GM12878 (cell line): ENCODE measurements at regions not wholly inside any gene's neighbourhood (a gene's known extent, or its start where the extent isn't known, plus 50 kb on each side); places are given as distances from the start of the nearest gene placed in this dataset.

Source experiments
- ATAC-seq: fragments of 200-7000 bp; cut with Tn5 transposase; 3 replicates; pipeline ENCODE4 v1.9.1; 2020; ENCODE audit warnings: mild to moderate bottlenecking, moderate library complexity
- BruUV-seq: library from RNA; stranded (reverse); fragments of 400-500 nt; replicated peaks from 2 replicates; lab custom pipeline; 2021; lab: Mats Ljungman, UMichigan
- CTCF ChIA-PET: fragments of 300-600 bp; sonication (Branson Sonifier 250); formaldehyde crosslinking; extraction: SDS; loops from one replicate; lab custom pipeline; 2021; ENCODE audit warnings: inconsistent platforms; lab: Yijun Ruan, JAX
- POLR2A ChIA-PET: fragments of 350-600 bp; formaldehyde crosslinking; extraction: SDS; loops from one replicate; lab custom pipeline; 2021; ENCODE audit warnings: inconsistent platforms; lab: Charles Lee
- RAD21 ChIA-PET: fragments of 300-600 bp; sonication (Branson Sonifier 250); formaldehyde crosslinking; loops from one replicate; lab custom pipeline; 2023; ENCODE audit warnings: antibody characterized with exemption; ENCODE audit not compliant: unreplicated experiment; lab: Charles Lee
- SMC1A ChIA-PET: fragments of 300-600 bp; sonication (Branson Sonifier 250); formaldehyde crosslinking; loops from one replicate; lab custom pipeline; 2023; ENCODE audit not compliant: unreplicated experiment, uncharacterized antibody; lab: Charles Lee
- DNase-seq: peaks from one replicate; pipeline ENCODE4 v3.0.0-alpha.2; 2011; ENCODE audit warnings: low read depth, low spot score
- FAIRE-seq: peaks from 3 replicates; lab custom pipeline; 2011; peaks lifted over from hg19 to GRCh38; lab: Jason Lieb, UNC
- H2AFZ ChIP-seq: 2 replicates; pipeline ENCODE4 v1.6.0; 2011; ENCODE audit warnings: low read depth, low read length, control low read depth; ENCODE audit not compliant: control insufficient read depth
- H3K27ac ChIP-seq: 2 replicates; pipeline ENCODE4 v1.5.1; 2011; ENCODE audit warnings: control low read depth; ENCODE audit not compliant: control insufficient read depth, insufficient read depth
- H3K27me3 ChIP-seq, 2 experiments: replicated peaks in 1 of 2; 2 replicates each; pipeline versions ENCODE4 v1.6.0 to v1.6.1; 2011; ENCODE audit warnings: low read length in 1 of 2; ENCODE audit not compliant: control insufficient read depth in 2 of 2, insufficient read depth in 2 of 2
- H3K36me3 ChIP-seq, 2 experiments: 2 replicates each; pipeline ENCODE4 v1.5.1; 2011; ENCODE audit warnings: low read length in 1 of 2; ENCODE audit not compliant: control insufficient read depth in 2 of 2, insufficient read depth in 2 of 2
- H3K4me1 ChIP-seq: 2 replicates; pipeline ENCODE4 v1.6.1; 2011; ENCODE audit warnings: mild to moderate bottlenecking, low read length, moderate library complexity, mixed read lengths; ENCODE audit not compliant: control insufficient read depth, insufficient read depth
- H3K4me2 ChIP-seq: 2 replicates; pipeline ENCODE4 v1.6.0; 2011; ENCODE audit warnings: control low read depth; ENCODE audit not compliant: control insufficient read depth, insufficient read depth
- H3K4me3 ChIP-seq: fragments of 200-600 bp; sonication (generic); 2 replicates; pipeline ENCODE4 v1.5.1; 2016
- H3K79me2 ChIP-seq: 2 replicates; pipeline ENCODE4 v1.6.0; 2011; ENCODE audit warnings: low read length; ENCODE audit not compliant: control insufficient read depth, insufficient read depth
- H3K9ac ChIP-seq: 2 replicates; pipeline ENCODE4 v1.8.0; 2011; ENCODE audit warnings: low read length, control low read depth, mixed read lengths; ENCODE audit not compliant: control insufficient read depth, insufficient read depth
- H3K9me3 ChIP-seq: replicated peaks from 3 replicates; pipeline ENCODE4 v1.5.1; 2011; ENCODE audit warnings: mild to moderate bottlenecking, low read length; ENCODE audit not compliant: control insufficient read depth, insufficient read depth
- H4K20me1 ChIP-seq: 2 replicates; pipeline ENCODE4 v1.6.0; 2011; ENCODE audit not compliant: control insufficient read depth, insufficient read depth
- ASH2L ChIP-seq: fragments of 300-600, 200-600 bp; sonication (generic); IDR thresholded peaks from 2 replicates; pipeline ENCODE4 v1.6.1; 2017; ENCODE audit warnings: low read depth, mild to moderate bottlenecking, borderline replicate concordance
- CUX1 ChIP-seq: IDR thresholded peaks from 2 replicates; pipeline ENCODE4 v1.6.1; 2012; ENCODE audit warnings: improper control_type of control experiment, low read depth, low read length; ENCODE audit not compliant: insufficient replicate concordance
- ETV6 ChIP-seq, 2 experiments: fragments of 450-650 bp in 1 of 2; IDR thresholded peaks in 1 of 2; conservative IDR thresholded peaks in 1 of 2; 2 replicates each; pipeline ENCODE4 v1.6.1; 2014; ENCODE audit warnings: antibody characterized with exemption in 1 of 2, borderline replicate concordance in 1 of 2, low read depth in 1 of 2, mild to moderate bottlenecking in 1 of 2, moderate library complexity in 1 of 2
- EZH2 ChIP-seq: IDR thresholded peaks from 2 replicates; pipeline ENCODE4 v1.6.1; 2012; ENCODE audit warnings: low read depth, mild to moderate bottlenecking, control low read depth, inconsistent platforms, low read length, borderline replicate concordance; ENCODE audit not compliant: control insufficient read depth
- HDAC6 ChIP-seq: fragments of 200-600 bp; sonication (generic); IDR thresholded peaks from one replicate; pipeline ENCODE4 v1.8.0; 2017; ENCODE audit warnings: antibody characterized with exemption; ENCODE audit not compliant: unreplicated experiment
- HDGF ChIP-seq: fragments of 450-650 bp; IDR thresholded peaks from 2 replicates; pipeline ENCODE4 v1.6.1; 2016; ENCODE audit warnings: antibody characterized with exemption
- HSF1 ChIP-seq: fragments of 150-350 bp; IDR thresholded peaks from 2 replicates; pipeline ENCODE4 v1.6.1; 2014; ENCODE audit warnings: mild to moderate bottlenecking, low read depth, low read length
- IRF4 ChIP-seq: IDR thresholded peaks from 2 replicates; pipeline ENCODE4 v1.6.1; 2011; ENCODE audit warnings: low read depth, low read length
- KDM1A ChIP-seq: fragments of 200-600 bp; sonication (generic); IDR thresholded peaks from 2 replicates; pipeline ENCODE4 v1.6.1; 2016; ENCODE audit warnings: borderline replicate concordance
- MEF2A ChIP-seq: IDR thresholded peaks from 2 replicates; pipeline ENCODE4 v1.6.1; 2011; ENCODE audit warnings: low read depth, mild to moderate bottlenecking, low read length, moderate library complexity; ENCODE audit not compliant: insufficient read depth
- NFYB ChIP-seq: IDR thresholded peaks from 2 replicates; pipeline ENCODE4 v1.6.1; 2011; ENCODE audit warnings: low read depth, mild to moderate bottlenecking, low read length, improper control_type of control experiment, moderate library complexity; ENCODE audit not compliant: insufficient read depth
- RAD21 ChIP-seq: IDR thresholded peaks from 2 replicates; pipeline ENCODE4 v1.6.1; 2011; ENCODE audit warnings: mild to moderate bottlenecking, low read depth, low read length, moderate library complexity; ENCODE audit not compliant: insufficient read depth
- SPI1 ChIP-seq: IDR thresholded peaks from 2 replicates; pipeline ENCODE4 v1.6.1; 2011; ENCODE audit warnings: low read depth, mild to moderate bottlenecking, low read length, moderate library complexity, borderline replicate concordance; ENCODE audit not compliant: insufficient read depth
- STAT3 ChIP-seq: IDR thresholded peaks from 2 replicates; pipeline ENCODE4 v1.6.1; 2011; ENCODE audit warnings: low read depth, low read length, improper control_type of control experiment
- TCF7 ChIP-seq: IDR thresholded peaks from 2 replicates; pipeline ENCODE4 v1.6.1; 2014; ENCODE audit warnings: antibody characterized with exemption, borderline replicate concordance
- ZNF207 ChIP-seq: fragments of 450-650 bp; IDR thresholded peaks from 2 replicates; pipeline ENCODE4 v1.6.1; 2014; ENCODE audit warnings: antibody characterized with exemption, mild to moderate bottlenecking, borderline replicate concordance
- ZNF274 ChIP-seq: IDR thresholded peaks from one replicate; pipeline ENCODE4 v1.8.0; 2011; ENCODE audit not compliant: insufficient read length, insufficient read depth
- in situ Hi-C: fragments of 300-500 bp; cut with MboI; formaldehyde crosslinking; loops from 9 replicates; pipeline ENCODE4 v1.14.3; 2018; ENCODE audit warnings: mixed read lengths
- intact Hi-C: fragments of 100-400 bp; cut with micrococcal nuclease; formaldehyde crosslinking; loops from one replicate; pipeline ENCODE4 v1.14.2; 2022; ENCODE audit not compliant: unreplicated experiment

- ChIA-PET RAD21 (no interaction called here), SMC1A (no interaction called here), POLR2A (no interaction called here), CTCF (no interaction called here)
- H3K4me2 ChIP-seq = no peak overlapping the region
- no peaks in the 10 kb centered on the region for H3K79me2 ChIP-seq
- FAIRE-seq = no peak
- no peaks in the 10 kb centered on the region for H3K27me3 ChIP-seq
- no peak for ATAC-seq
- in situ Hi-C loops (no loop called here), intact Hi-C loops (no loop called here)
- H3K4me3 ChIP-seq = no peak overlapping the region
- no peak overlapping the region for H2AFZ ChIP-seq
- no peaks in the 10 kb centered on the region for H3K9me3 ChIP-seq
- DNase-seq = no peak
- BruUV-seq = no TSS peak
- H3K9ac ChIP-seq = no peak overlapping the region
- no peak overlapping the region for H3K27ac ChIP-seq
- no peaks in the 10 kb centered on the region for H4K20me1 ChIP-seq
- H3K36me3 ChIP-seq = no peaks in the 10 kb centered on the region
- H3K4me1 ChIP-seq = no peaks in the 10 kb centered on the region
- TF ChIP-seq SPI1 = no peak
- no peak for TF ChIP-seq ZNF207
- no peak for TF ChIP-seq HDAC6
- TF ChIP-seq STAT3 = no peak
- TF ChIP-seq RAD21 = no peak
- TF ChIP-seq HSF1 = no peak
- TF ChIP-seq HDGF = no peak
- TF ChIP-seq KDM1A = no peak
- no peak for TF ChIP-seq ZNF274
- TF ChIP-seq NFYB = no peak
- no peak for TF ChIP-seq TCF7
- TF ChIP-seq CUX1 = no peak
- TF ChIP-seq IRF4 = no peak
- no peak for TF ChIP-seq ETV6 (conservative IDR thresholded peaks at IDR 0.05 in 1 of 2, IDR thresholded peaks at IDR 0.05 in 1 of 2; ENCODE audit: borderline replicate concordance in 1 of 2, low read depth in 1 of 2)
- TF ChIP-seq ASH2L = no peak
- TF ChIP-seq EZH2 = no peak
- TF ChIP-seq MEF2A = no peak
Observed at GRCh38 chr17:63133491-63133890, 167.5 kb downstream of the TANC2 start.
